ENCODE measurements at regions not wholly inside any gene's neighbourhood (a gene's known extent, or its start where the extent isn't known, plus 50 kb on each side); places are given as distances from the start of the nearest gene placed in this dataset.

DNA sequence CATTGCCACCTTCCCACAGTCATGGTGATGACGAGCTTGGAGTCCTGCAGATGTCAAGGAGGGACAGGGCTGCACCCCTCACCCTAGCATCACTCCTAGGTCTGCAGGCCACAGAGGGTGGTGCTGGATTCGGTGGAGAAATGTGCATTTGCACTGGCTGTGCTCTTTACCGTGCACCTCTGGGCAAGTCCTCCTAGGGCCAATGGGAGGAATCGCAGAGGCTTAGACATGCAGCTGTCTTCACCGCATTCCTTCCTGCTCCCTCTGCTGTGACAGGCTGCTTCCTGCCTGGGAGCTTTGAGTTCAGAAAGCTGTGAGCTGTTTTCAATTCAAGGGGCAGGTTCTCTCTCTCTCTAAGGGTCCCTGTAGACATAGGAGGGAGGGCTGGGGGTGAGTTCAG lies 85.1 kb downstream of the EDN3 start:
- H3K4ac ChIP-seq (replicated peaks; ENCODE audit: insufficient read length, low read depth, low read length) = no peak overlapping the region
- H2BK120ac ChIP-seq (replicated peaks; ENCODE audit: low read depth, low read length) = no peak overlapping the region
- H2BK12ac ChIP-seq (ENCODE audit: low read depth, low read length) = 0 out of 2 replicates have a peak overlapping the region, but pooled peaks have one; percentile 19
- peak in 1 of 2 experiments; percentile 50 for DNase-seq (ENCODE audit: low read depth in 1 of 2, low spot score in 2 of 2)
- no peak overlapping the region for H3K56ac ChIP-seq (replicated peaks; ENCODE audit: insufficient read length, low read depth, low read length)
- H3K18ac ChIP-seq (ENCODE audit: extremely low read depth, low read length) = no peak overlapping the region
- no peak overlapping the region for H4K5ac ChIP-seq (ENCODE audit: insufficient read length, low read depth, low read length)
- H3K27ac ChIP-seq (ENCODE audit: low read depth, low read length) = no peak overlapping the region
- H2AK5ac ChIP-seq (ENCODE audit: low read depth, low read length) = no peak overlapping the region
- no peaks in the 10 kb centered on the region for H3K79me2 ChIP-seq (ENCODE audit: control insufficient read depth in 1 of 2, insufficient read depth in 2 of 2, low read length in 2 of 2)
- ChIA-PET CTCF (ENCODE audit: partially characterized antibody) (interaction anchor here (0.5 to 1.9 kb wide), 11 partner anchors 9 to 1324 kb away, joined by 3 to 7 read pairs (median 3); no protein-coding TSS in a partner anchor), POLR2A (ENCODE audit: partially characterized antibody) (interaction anchor here (1.2 kb wide), 1 partner anchor 9 kb away, joined by 4 read pairs; no protein-coding TSS in a partner anchor)
- WGBS, 2 experiments (ENCODE audit: extremely low coverage in 1 of 2, insufficient coverage in 1 of 2, insufficient read length in 1 of 2, insufficient replicate concordance in 2 of 2, low coverage in 1 of 2, low lambda C conversion rate in 2 of 2, missing lambda C conversion rate in 1 of 2) = 78% methylated on average over 5 of the region's 5 CpGs; no CpG with 5 or more reads in 1 of the 2 experiments
- FAIRE-seq = no peak
- TF ChIP-seq TEAD4 (IDR thresholded peaks at IDR 0.05; ENCODE audit: low read depth, low read length) = 0 out of 2 replicates have a peak, but pooled peaks have one; percentile 47
- no peak for TF ChIP-seq HDAC6 (IDR thresholded peaks at IDR 0.05; ENCODE audit: low read depth, low read length)
- 0 out of 4 replicates have a peak, but pooled peaks of 1 of the 2 experiments have one; percentile 14 for TF ChIP-seq RAD21 (IDR thresholded peaks at IDR 0.05 in 1 of 2, conservative IDR thresholded peaks at IDR 0.05 in 1 of 2; ENCODE audit: low read depth in 2 of 2, low read length in 2 of 2)
- TF ChIP-seq, protein P1, sequence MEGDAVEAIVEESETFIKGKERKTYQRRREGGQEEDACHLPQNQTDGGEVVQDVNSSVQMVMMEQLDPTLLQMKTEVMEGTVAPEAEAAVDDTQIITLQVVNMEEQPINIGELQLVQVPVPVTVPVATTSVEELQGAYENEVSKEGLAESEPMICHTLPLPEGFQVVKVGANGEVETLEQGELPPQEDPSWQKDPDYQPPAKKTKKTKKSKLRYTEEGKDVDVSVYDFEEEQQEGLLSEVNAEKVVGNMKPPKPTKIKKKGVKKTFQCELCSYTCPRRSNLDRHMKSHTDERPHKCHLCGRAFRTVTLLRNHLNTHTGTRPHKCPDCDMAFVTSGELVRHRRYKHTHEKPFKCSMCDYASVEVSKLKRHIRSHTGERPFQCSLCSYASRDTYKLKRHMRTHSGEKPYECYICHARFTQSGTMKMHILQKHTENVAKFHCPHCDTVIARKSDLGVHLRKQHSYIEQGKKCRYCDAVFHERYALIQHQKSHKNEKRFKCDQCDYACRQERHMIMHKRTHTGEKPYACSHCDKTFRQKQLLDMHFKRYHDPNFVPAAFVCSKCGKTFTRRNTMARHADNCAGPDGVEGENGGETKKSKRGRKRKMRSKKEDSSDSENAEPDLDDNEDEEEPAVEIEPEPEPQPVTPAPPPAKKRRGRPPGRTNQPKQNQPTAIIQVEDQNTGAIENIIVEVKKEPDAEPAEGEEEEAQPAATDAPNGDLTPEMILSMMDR (IDR thresholded peaks at IDR 0.05; ENCODE audit: control extremely low read depth in 1 of 3, insufficient read depth in 1 of 3, low read depth in 1 of 3, low read length in 3 of 3) = peak in 1 of 3 experiments; percentile 30; a peak in 1 of 4 replicates
- H2BK5ac ChIP-seq (ENCODE audit: low read depth, low read length) = no peak overlapping the region
- no peak overlapping the region for H4K8ac ChIP-seq (ENCODE audit: extremely low read depth, insufficient read depth, low read length)
- H4K91ac ChIP-seq (replicated peaks; ENCODE audit: insufficient read length, low read length) = no peak overlapping the region
- no peaks in the 10 kb centered on the region for H3K36me3 ChIP-seq (ENCODE audit: control insufficient read depth in 2 of 4, insufficient read depth in 4 of 4, low read length in 3 of 4)
- no peaks in the 10 kb centered on the region for H4K20me1 ChIP-seq (replicated peaks in 1 of 2; ENCODE audit: control insufficient read depth in 1 of 2, insufficient read depth in 2 of 2, low read length in 2 of 2)
- H3K4me2 ChIP-seq (ENCODE audit: insufficient read depth in 1 of 2, low read depth in 2 of 2, low read length in 2 of 2) = no peak overlapping the region
- no peaks in the 10 kb centered on the region for H3K79me1 ChIP-seq (ENCODE audit: low read depth, low read length)
- no peak overlapping the region for H2BK15ac ChIP-seq (ENCODE audit: low read length)
- H2AFZ ChIP-seq (ENCODE audit: low read length) = 0 out of 2 replicates have a peak overlapping the region, but pooled peaks have one; percentile 37
- H3K9ac ChIP-seq (replicated peaks in 1 of 4; ENCODE audit: extremely low read depth in 1 of 4, low read depth in 3 of 4, low read length in 3 of 4) = no peak overlapping the region
- H3K27me3 ChIP-seq (replicated peaks in 1 of 4; ENCODE audit: control insufficient read depth in 3 of 4, extremely low read depth in 1 of 4, insufficient read depth in 3 of 4, low read length in 3 of 4) = 0 out of 7 replicates have a peak, but pooled peaks cover 0 to 3% (median 0%) of the 10 kb centered on the region in 4 experiments
- no peak overlapping the region for H3K4me3 ChIP-seq (ENCODE audit: extremely low read depth in 1 of 4, insufficient read depth in 2 of 4, low read depth in 3 of 4, low read length in 4 of 4)
- peaks cover 3% of the 10 kb centered on the region; the same call in 1 of the 2 replicates for H3K23me2 ChIP-seq (ENCODE audit: low read depth, low read length)
- H3K9me3 ChIP-seq (ENCODE audit: insufficient read depth in 2 of 2, low read depth in 1 of 2, low read length in 1 of 2) = no peaks in the 10 kb centered on the region; a peak in 1 of 4 replicates
- H3K14ac ChIP-seq (ENCODE audit: insufficient read length) = no peak overlapping the region
- H3K4me1 ChIP-seq (replicated peaks in 1 of 4; ENCODE audit: control insufficient read depth in 3 of 4, insufficient read depth in 4 of 4, low read length in 3 of 4) = peaks cover 0 to 7% (median 2%) of the 10 kb centered on the region in 4 experiments; a peak in 5 of 7 replicates
- H2BK20ac ChIP-seq (ENCODE audit: low read length) = no peak overlapping the region
- H3K23ac ChIP-seq (ENCODE audit: insufficient read length) = no peak overlapping the region
